Suppressor macrophage treated with lipopolysaccharide for 4 hours (primary cell): ENCODE measurements at regions not wholly inside any gene's neighbourhood (a gene's known extent, or its start where the extent isn't known, plus 50 kb on each side); places are given as distances from the start of the nearest gene placed in this dataset.
"Not testable (repeated sequence)": the region's sequence is repeated elsewhere in the genome, so short reads cannot be mapped to it uniquely, and the experiment has no call there.

Experiments
- DNase-seq: peaks from one replicate; pipeline ENCODE4 v3.0.0-alpha.2; 2020

- no peak for DNase-seq
Measured at GRCh38 chr17:73899839-73900238, 255.6 kb upstream of the SDK2 start.

DNA sequence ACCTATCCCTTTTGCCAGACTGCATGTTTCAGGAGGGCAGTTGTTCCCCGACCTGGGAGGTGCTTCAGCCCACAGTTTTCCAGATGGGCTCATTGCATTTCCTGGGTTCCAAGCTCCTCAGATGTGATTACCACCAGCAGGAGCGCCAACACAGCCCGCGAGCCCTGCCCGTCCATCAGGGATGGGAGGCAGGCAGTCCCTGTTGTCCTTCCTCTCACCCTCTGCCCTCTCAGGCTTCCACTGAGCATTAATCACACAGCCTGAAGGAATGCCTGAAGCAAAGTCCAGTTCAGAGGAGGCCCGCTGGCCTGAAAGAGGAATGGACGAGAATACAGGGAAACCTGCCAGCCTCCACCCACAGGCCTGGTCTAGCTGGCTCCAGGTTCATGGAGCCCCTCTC, 256.3 kb upstream of the SDK2 start:
- DNase-seq, result no peak

GRCh38 chr17:73901249-73901648, 257.0 kb upstream of the SDK2 start:
- no peak for DNase-seq

DNA sequence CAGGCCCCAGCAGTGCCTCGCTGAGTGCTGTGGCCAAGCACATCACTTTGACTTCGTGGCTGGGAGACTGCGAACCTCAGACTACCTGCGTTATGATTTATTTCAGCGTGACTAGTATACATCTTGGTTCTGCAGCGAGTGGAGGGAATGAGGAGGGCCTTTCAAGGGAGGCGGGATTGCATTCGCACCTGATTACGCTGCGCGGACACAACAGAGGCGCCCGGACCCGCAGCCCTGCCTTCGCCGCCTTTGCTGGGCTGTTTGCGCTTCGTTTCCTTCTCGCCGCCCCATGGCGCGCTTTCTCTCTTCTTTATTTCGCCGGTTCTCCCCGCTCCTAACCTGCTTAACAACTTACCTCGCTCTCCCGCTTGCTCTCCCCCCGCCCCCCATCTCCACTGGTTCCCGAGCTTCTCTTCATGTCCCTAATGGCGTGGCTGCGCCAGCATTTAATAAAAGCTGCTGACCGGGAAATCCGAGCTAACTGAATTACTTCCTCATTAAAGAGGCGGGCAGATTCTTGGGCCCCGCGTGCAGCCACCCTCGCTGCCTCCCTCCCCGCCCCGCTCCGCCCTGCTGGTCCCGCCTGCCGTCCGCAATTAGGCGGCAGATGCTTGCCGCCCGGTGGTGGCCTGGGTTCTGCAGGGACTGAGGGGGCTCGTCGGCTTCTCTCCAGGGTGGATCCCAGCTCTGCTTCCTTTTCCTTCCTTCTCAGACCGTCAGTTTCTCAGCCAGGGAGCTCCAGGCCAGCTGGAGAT, 257.6 kb upstream of the SDK2 start:
- peak; percentile 73 for DNase-seq

DNA sequence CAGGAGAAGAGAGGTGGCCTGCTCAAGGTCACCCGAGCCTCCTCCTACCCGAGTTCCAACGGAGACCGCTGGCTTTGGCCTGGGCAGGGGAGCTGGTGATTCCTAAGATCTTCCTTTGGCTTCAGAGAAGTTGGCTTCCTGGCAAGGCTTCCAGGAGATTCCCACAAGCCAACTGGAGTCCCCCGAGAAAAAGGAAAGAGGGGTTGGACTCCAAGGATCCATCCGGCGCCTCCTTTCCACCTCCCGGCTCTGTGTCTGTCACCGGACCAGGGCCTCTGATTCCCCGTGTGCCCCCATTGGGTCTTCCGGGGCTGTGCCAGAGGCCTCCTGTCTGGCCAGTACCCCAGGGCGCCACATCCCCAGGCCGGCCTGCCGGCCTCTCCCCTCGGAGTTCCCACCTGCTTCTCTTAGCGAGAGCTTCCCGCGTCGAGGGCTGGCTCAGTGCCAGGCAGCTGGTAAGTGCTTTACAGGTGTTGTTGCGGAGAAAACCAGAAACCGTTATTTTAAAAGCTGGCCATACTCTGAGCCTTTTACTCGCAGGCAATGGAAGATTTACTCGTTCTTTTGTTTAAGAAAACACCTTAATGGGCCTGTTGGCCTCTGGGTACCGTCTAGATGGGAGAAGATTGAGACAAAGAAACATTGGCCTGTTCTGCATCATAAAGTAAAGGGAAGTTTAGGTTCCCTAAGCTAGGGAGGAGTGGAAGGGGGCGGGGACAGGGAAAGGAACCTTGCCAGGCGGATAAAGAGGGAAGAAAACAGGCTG, 258.4 kb upstream of the SDK2 start:
- peak; percentile 20 for DNase-seq

DNA sequence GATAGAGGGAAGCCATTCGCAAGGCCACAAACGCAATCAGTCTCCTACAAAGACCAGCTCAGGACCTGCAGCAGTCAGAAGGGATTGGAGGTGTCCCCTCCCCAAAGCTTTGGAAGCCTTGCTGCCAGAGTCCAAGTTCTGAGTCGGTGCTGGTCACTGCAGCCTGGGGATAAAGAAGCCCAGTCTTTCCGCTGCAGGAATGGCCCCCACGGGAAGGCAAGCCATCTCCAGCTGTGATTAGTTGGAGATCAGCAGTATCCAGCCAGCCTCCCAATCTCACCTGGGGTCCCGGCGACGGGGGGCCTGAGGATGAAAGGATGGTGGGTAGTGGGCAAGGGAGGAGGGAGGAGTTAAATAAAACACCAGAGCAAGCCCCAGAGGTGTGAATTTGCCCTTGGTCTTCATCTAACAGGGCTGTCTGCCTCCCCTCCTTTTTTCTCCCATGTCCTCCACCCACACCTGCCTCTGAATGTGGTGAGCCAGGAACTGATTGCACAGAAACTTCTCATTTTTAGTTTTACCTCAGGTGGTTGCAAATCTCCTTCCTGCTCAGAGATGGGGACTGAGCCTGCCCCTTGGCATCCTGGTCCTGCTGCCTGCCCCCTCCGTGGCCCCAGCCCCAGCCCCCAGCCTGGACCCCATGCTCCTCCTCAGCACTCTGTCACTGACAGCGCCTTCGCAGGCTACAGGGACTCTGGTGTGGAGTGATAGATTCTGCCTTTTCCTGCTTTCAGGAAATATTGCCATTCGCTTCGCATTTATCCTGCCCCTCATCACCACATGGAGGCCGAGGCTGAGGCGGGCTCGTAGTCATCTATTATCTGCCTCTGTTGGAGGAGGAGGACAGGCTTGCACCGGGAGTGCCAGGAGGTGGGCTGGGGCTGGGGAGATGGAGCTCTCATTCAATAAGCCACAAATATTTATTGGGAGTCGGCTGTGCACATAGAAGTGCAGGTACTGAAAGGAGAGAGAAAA, 262.9 kb upstream of the SDK2 start:
- DNase-seq, result no peak

GRCh38 chr17:73909186-73909585, 264.9 kb upstream of the SDK2 start:
- DNase-seq, result no peak

DNA sequence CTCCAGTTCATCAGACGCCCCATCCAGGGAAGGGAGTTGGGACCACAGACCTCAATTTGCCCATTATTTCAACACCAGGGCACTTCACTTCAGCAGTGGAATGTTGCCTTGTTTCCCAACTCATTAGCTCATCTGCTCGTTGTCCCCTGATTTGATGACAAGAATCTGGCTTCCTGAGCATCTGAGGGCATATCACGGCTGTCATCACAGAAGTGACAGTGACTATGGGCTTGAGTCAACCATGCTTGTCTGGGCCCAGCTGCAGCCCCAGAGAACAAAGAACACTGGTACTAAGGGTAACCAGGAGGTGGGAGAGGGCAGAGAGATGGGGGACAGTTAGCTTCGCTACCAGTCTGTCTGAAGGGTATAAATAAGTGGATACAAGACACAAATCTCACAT, 266.0 kb upstream of the SDK2 start:
- peak; percentile 24 for DNase-seq

GRCh38 chr17:73910821-73911515, 266.7 kb upstream of the SDK2 start:
- no peak for DNase-seq

- peak; percentile 80 for DNase-seq
Measured at GRCh38 chr17:73911726-73912372, 267.6 kb upstream of the SDK2 start.

- DNase-seq, result no peak
Measured at GRCh38 chr17:73912373-73912746, 268.1 kb upstream of the SDK2 start.

GRCh38 chr17:73914536-73915274, 270.5 kb upstream of the SDK2 start:
- DNase-seq, result no peak

GRCh38 chr17:73919033-73919432, 274.8 kb upstream of the SDK2 start:
- not testable (repeated sequence) for DNase-seq

DNA sequence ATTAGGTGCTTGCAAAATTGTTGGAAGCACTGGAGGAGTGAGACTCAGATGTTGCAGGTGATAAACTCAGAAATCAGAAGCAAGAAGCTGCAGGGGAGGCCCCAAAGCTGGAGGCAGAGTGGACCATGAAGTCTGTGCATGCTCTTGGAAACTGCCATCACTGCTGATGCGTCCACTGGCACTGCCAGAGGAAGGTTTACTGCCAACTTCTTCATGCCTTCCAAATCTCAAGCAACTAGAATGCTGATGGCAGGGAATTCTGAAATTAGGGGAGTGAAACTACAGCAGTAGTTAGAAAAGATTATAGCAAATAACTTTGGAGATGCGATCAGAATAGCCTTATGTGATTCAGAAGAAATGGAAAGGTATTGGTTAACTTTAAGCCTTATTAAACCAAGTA, 277.1 kb upstream of the SDK2 start:
- DNase-seq, result no peak

GRCh38 chr17:73924114-73924908, 279.2 kb upstream of the RPL38 start:
- no peak for DNase-seq

DNA sequence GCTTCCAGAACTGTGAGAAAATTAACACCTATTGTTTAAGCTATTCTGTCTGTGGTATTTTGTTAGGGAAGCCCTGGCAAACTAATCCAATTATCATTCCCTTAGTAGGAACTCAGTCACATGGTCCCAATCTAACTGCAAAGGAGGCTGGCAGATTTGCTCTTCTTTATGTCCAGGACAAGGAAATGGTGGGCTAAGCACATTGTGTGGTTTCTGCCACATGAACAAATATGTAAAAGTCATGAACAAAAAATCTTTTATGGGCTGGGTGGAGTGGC, 278.6 kb upstream of the RPL38 start:
- DNase-seq, result no peak

GRCh38 chr17:73929860-73930430, 273.5 kb upstream of the RPL38 start:
- DNase-seq, result no peak

DNA sequence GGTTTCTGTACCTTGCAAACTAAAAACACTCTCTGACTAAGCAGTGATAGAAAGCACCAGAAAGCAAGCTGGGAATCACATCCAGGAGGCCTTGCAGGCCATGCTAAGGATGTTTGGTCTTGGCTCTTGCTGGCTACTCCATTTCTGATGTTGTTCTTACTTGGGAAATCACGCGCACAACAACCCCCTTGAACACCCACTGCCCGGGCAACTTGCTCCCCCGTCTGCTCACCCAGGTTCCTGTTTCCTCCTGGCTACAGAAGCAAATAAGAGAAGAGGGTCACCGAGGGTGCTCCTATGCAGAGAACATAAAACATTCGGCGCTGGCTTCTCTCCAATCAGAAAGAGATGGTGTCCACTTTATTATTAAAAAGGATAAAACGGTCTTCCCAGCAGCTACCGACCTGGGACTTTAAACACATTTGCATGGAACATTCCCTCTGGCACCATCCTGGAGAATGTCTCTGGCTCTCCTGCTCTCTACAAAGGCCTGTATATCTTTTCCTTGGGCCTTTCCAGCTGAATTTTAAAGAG, 271.2 kb upstream of the RPL38 start:
- DNase-seq, result no peak

- DNase-seq, result no peak
Measured at GRCh38 chr17:73933164-73933766, 270.2 kb upstream of the RPL38 start.

GRCh38 chr17:73933871-73934270, 269.6 kb upstream of the RPL38 start:
- no peak for DNase-seq
